Stimulated activated effector memory CD8-positive, alpha-beta T cell treated with anti-CD3 and anti-CD28 coated beads, Interleukin-12 subunit alpha, Interleukin-12 subunit beta, amount 100 ng/mL, for 72 hours (primary cell): ENCODE measurements at regions not wholly inside any gene's neighbourhood (a gene's known extent, or its start where the extent isn't known, plus 50 kb on each side); places are given as distances from the start of the nearest gene placed in this dataset.
A peak's percentile ranks its signal among the peaks of the same experiment; 100 is the strongest.

Experiments
- ATAC-seq: fragments of 150-1000 bp; cut with Tn5 transposase; 2 replicates; pipeline ENCODE4 v1.10.0; 2021
- DNase-seq, 2 donors: peaks; one replicate each; pipeline ENCODE4 v3.0.0; 2021 to 2022; ENCODE audit warnings: low spot score in 2 of 2
- H3K27ac Mint-ChIP-seq: one replicate; pipeline ENCODE4 v1.8.0; 2022; ENCODE audit warnings: mild to moderate bottlenecking, mixed read lengths
- H3K36me3 Mint-ChIP-seq: one replicate; pipeline ENCODE4 v1.8.0; 2022; ENCODE audit warnings: mild to moderate bottlenecking, mixed read lengths
- H3K4me1 Mint-ChIP-seq: one replicate; pipeline ENCODE4 v1.8.0; 2022; ENCODE audit warnings: mixed read lengths
- H3K4me3 Mint-ChIP-seq: one replicate; pipeline ENCODE4 v1.8.0; 2022; ENCODE audit warnings: mild to moderate bottlenecking, mixed read lengths
- H3K9me3 Mint-ChIP-seq: one replicate; pipeline ENCODE4 v1.8.0; 2022; ENCODE audit warnings: mixed read lengths

DNA sequence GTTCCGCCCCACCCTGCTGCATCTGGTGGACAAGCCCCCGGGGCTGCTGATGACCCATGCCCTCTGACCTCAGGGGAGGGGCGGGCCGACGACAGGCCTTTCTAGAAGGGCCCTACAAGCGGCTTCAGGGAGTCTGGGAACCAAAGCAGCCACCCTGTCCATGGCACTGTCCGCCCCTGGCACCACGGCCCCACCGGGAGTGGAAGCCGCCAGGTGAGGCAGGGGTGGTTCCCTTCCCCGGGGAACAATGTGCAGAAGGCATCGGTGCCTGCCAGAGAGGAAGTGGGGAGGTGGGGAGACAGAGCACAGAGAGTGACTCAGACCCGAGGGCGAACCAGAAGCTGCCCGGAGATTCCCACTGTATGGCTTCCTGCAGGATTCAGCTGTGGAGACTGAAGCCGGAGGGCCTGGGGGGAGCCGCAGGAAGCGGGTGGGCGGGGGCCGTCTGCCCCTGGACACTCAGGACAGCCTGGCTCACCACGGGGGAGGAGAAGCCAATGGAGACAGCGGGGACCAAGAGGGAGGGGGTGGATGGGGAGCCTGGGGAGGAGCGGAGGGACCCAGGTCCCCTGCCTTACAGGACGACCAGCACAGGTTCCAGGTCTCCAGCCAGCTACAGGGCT is 134.0 kb downstream of the TPRA1 start:
- DNase-seq (no peak), ATAC-seq (no peak)
- Mint-ChIP-seq H3K4me3 (peak overlapping the region; percentile 9), H3K9me3 (no peaks in the 10 kb centered on the region), H3K36me3 (no peaks in the 10 kb centered on the region), H3K4me1 (peaks cover 13% of the 10 kb centered on the region), H3K27ac (no peak overlapping the region)

DNA sequence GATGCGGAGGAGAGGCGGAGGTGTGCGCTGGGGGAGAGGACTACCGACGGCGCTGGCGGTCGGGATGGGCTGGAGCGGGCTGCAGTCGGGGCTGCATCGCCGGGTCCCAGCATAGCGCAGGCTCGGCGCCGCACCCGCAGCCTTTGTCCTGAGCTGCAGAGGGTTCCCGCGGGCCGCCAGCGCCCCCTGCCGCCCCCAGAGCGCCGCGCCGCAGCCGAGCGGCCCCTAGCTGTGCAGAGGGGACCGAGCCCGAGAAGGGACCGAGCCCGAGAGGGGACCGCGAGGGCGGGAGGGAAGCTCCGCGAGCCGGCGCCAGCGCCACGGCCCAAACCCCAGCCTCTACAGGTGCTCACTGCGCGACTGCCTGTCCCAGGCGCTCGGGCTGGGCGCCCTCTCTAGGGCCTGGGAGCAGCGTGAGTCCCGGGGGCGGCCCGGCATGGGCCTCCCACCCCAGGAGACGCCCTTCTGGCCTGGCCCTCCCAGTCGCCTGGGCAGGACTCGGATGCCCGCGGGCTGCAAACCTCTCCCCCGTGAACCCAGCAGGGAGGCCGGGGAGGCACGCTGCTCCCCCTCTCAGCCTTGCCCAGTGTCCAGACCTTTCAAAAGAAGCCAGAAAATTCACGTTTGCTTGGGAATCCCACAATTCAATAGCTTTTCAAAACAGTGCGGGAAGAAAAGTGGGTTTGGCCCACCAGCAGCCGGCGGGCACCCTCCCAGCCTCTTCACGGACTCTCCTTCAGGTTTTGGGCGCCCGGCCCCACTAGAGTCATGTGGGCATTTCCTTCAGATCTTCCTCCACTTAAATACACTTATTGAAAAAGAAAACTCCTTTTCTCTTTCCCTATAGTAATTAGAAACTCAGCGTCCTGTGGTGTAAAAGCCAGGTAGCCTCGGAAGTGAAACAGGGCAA is 134.7 kb downstream of the TPRA1 start:
- Mint-ChIP-seq H3K4me1 (peaks cover 13% of the 10 kb centered on the region), H3K27ac (no peak overlapping the region), H3K4me3 (peak overlapping the region; percentile 9), H3K36me3 (no peaks in the 10 kb centered on the region), H3K9me3 (no peaks in the 10 kb centered on the region)
- ATAC-seq = peak; percentile 83
- DNase-seq = peak; percentile 53 to 85

DNA sequence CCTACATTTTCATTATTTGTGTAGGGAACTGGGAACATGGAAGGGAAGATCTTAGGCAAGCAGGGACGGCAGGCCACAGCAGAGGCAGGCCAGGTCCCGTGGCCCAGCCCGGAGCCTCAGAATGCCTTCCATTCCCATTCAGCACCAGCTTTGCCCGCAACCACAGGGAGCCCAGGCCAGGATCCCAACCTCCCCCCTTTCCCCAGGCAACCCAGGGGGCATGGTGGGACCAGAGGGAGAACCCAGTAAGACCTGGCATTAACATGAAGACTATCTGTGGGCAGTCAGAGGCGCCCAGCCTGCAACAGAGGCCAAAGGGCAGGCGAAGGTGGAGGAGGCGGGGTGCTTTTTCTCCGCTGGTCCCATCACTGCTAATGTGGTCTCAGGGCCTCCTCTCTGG is 135.6 kb downstream of the TPRA1 start:
- no peak overlapping the region for H3K4me3 Mint-ChIP-seq
- no peak for ATAC-seq
- H3K36me3 Mint-ChIP-seq = no peaks in the 10 kb centered on the region
- no peaks in the 10 kb centered on the region for H3K9me3 Mint-ChIP-seq
- no peak for DNase-seq
- H3K27ac Mint-ChIP-seq = no peak overlapping the region
- peaks cover 13% of the 10 kb centered on the region for H3K4me1 Mint-ChIP-seq

DNA sequence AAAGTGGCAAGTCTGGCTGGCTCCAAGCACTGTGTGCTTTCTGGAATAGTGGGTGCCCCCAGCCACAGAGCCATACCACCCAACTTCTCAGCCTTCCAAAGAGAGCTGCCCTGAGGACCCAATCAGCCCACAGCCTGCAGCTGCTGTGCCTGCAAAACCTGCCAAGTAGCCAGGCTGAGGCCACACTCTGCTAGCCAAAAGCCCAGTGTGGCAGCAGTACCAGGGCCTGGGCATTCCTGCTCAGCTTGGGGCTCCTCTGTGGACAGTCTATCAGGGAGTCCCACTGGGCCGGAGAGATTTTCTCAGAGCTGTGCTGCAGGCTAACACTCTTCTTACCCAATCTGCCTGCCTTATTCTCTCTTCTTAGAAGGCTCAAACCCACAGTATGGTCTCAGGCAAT is 136.5 kb downstream of the TPRA1 start:
- Mint-ChIP-seq H3K36me3 (no peaks in the 10 kb centered on the region), H3K4me1 (peaks cover 13% of the 10 kb centered on the region), H3K27ac (no peak overlapping the region), H3K4me3 (no peak overlapping the region), H3K9me3 (no peaks in the 10 kb centered on the region)
- ATAC-seq = no peak
- DNase-seq = no peak

DNA sequence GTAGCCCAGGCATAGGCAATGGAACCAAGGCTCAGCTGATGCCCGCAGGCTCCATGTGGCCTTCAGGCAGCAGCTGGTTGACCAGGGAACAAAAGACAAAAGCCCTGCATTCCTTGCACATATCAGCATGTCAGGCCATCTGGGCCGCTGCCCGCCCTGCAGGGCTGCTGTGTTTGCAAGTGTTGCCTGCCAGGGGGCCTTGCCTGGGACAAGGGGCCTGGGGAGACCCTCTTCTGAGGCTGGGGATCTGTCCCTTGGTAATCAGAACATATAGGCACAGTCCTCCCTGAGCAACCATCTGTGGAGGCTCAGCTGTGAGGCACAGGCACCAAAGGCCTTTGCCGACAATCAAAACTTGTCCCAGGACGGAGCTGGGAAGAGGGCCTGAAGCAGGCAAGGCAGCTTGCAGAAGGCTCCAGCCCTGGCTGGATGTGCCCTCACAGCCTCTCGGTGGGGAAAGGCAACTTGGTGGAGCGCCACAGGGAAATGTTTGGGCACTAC is 138.2 kb downstream of the TPRA1 start:
- ATAC-seq (no peak), DNase-seq (no peak)
- Mint-ChIP-seq H3K36me3 (no peaks in the 10 kb centered on the region), H3K4me3 (no peak overlapping the region), H3K9me3 (no peaks in the 10 kb centered on the region), H3K27ac (no peak overlapping the region), H3K4me1 (peaks cover 13% of the 10 kb centered on the region)

DNA sequence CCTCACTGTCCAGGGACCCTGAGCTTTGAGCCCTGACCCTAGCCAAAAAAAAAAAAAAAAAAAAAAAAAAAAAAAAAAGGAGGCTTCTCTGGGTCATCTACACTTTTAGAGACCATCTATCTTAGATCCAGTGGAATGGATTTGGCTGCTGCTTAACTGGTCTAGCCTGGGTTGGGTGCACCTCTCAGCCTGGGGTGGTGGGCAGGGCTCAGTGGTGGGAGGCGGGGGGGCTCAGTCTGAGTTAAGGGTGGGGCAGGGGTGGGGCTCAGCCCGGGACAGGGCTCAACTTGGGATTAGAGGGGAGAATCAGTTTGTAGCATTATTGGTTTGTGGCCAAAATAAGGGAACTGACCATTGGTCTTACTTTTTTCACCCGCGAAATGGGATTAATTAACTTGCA is 139.2 kb downstream of the TPRA1 start:
- no peak for DNase-seq
- no peak for ATAC-seq
- Mint-ChIP-seq H3K4me3 (no peak overlapping the region), H3K9me3 (no peaks in the 10 kb centered on the region), H3K27ac (no peak overlapping the region), H3K4me1 (peaks cover 10% of the 10 kb centered on the region), H3K36me3 (no peaks in the 10 kb centered on the region)

DNA sequence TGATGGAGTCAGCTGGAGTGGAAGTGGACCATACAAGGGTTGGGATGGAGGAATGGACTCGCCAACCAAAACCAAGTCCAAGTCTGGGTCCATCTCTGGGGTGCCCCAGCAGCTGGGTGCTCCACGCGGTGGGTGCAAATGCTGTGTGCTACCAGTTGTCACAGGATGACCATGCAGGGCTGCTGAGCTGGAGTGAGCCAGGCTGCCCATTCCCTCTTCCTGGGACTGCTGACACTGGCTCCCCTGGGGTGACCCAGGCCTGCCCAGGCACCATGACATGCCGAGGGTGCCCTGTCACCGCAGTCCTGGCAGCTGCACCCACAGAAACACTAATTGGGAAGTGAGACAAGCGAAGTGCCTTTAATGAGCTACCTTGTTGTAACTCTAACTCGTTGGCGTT is 140.2 kb downstream of the TPRA1 start:
- H3K27ac Mint-ChIP-seq = no peak overlapping the region
- peaks cover 5% of the 10 kb centered on the region for H3K4me1 Mint-ChIP-seq
- ATAC-seq = no peak
- H3K4me3 Mint-ChIP-seq = no peak overlapping the region
- H3K9me3 Mint-ChIP-seq = no peaks in the 10 kb centered on the region
- no peaks in the 10 kb centered on the region for H3K36me3 Mint-ChIP-seq
- no peak for DNase-seq

DNA sequence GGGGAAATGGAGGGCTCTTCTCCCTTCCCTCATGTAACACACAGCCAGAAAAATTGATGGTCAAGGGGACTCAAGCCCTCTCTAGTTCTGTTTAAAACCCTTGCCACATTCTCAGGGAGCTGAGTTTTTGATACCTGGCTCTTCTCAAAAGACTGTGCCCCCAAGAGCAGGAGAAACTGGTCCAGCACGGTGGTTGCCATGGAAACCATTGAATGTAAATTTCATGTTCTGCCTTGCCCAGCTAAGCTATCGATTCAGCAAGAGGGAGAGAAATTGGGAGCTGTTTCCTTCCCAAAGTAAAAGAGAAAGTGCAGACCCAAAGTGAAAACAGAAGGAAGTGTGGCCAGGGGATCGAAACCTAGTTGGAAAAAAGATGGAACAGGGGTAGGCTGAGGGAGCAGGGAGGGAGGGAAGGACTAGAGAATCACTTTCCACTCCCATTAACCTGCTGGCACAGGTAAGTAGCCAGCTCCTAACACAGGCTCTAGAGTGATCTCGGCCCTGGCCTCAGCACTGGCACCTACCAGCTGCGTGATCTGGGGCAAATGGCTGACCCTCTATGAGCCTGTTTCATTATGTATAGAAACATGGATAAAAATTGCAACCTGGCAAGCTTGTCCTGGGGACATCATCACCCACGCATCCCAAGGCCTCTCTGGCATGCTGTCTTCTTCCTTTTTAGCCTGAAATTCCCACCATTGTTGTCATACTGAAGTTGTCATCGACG is 140.9 kb downstream of the TPRA1 start:
- Mint-ChIP-seq H3K4me3 (no peak overlapping the region), H3K36me3 (no peaks in the 10 kb centered on the region), H3K4me1 (no peaks in the 10 kb centered on the region), H3K9me3 (no peaks in the 10 kb centered on the region), H3K27ac (no peak overlapping the region)
- no peak for DNase-seq
- ATAC-seq = no peak

DNA sequence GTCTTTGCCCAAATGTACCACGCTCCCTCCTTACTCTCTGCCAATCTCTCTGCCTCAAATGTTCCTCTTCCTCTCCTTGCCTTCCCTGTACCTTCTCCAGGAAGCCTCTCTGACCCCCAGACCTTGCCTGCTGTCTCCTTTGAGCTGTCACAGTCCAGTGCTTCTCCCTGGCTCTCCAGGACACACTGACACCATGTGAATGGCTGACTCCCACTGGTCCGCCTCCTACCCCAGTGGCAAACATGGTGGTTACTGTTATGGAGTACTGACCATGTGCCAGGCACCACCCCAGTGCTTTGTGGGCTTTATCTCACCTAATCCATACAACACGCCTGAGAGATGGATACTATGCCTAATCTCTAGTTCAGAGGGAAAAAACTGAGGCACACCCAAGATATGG is 141.9 kb downstream of the TPRA1 start:
- H3K4me3 Mint-ChIP-seq = no peak overlapping the region
- DNase-seq (no peak), ATAC-seq (no peak)
- H3K9me3 Mint-ChIP-seq = no peaks in the 10 kb centered on the region
- H3K36me3 Mint-ChIP-seq = no peaks in the 10 kb centered on the region
- H3K4me1 Mint-ChIP-seq = no peaks in the 10 kb centered on the region
- H3K27ac Mint-ChIP-seq = no peak overlapping the region

DNA sequence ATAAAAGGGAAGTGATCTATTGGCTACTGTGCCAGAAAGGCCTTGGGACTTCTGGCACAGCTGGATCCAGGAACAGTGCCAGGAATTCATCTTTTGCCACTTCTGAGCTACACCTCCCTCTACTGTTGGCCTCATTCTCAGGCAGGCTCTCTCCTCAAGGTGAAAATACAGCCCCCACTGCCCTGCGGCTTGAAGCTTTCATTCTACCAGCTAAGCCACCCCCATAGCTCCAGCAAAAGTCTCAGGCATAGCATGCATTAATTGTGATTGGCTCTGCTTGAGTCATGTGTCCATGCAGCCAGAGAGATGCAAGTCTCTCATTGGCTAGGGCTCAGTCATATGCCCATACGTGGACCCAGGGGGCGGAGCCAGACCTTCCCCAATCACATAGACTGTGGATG is 142.4 kb downstream of the TPRA1 start:
- no peak for DNase-seq

DNA sequence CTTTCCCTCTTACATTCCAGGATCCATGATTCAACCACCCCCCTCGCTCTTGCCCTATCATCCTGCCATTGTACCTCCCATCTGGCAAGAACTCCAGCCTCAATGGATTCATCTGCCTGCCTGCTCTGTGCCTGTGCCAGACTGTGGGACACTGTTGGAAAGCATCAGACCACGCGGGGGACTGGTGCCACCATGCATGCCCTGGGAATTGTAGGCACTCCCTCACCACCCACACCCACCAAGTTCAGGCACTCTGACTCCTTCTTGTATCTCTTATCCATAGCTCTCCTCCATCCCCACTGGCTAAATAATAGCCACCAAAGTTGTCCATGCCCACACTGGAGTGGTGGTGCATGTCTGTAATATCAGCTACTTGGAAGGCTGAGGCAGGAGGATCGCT is 143.8 kb downstream of the TPRA1 start:
- DNase-seq (no peak), ATAC-seq (no peak)
- Mint-ChIP-seq H3K27ac (no peak overlapping the region), H3K4me1 (no peaks in the 10 kb centered on the region), H3K36me3 (no peaks in the 10 kb centered on the region), H3K4me3 (no peak overlapping the region), H3K9me3 (no peaks in the 10 kb centered on the region)

More for the DNA sequence above, 142.4 kb downstream of the TPRA1 start:
- Mint-ChIP-seq H3K9me3 (no peaks in the 10 kb centered on the region), H3K4me3 (no peak overlapping the region), H3K27ac (no peak overlapping the region), H3K4me1 (no peaks in the 10 kb centered on the region), H3K36me3 (no peaks in the 10 kb centered on the region)
- no peak for ATAC-seq

DNA sequence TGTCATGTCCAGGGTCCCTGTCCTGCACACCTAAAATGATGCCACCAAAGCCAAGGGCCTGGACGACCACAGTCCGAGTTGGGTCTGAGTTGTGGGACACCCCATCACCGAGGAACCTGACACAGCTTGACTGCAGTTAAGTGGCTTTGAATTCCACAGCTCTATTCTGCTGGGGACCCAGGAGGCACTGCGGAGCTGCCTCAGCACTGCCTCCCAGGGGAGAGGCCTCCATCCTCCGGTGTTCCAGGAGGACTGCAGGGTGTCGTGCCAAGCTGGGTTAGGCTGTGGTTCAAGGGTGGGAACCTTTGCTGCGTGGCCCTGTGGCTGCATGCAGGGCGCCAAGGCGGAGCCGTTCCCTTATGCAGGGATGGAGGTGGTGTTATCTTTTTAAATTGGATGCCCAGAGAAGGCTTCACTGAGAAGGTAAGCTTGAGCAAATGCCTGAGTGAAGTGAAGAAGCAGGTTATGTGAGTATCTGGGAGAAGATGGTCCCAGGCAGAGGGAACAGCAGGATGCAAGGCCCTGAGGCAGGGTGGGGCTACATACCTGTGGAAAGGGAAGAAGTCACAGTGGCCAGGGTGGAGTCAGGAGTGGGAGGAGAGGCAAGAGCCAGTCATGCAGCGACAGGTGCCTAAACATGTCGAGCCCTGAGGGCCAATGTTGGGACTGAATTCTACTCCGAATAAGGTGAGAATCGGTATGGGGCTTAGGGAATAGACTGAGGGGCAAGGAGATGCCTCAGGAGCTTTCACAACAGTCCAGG is 144.8 kb downstream of the TPRA1 start:
- Mint-ChIP-seq H3K4me1 (no peaks in the 10 kb centered on the region), H3K4me3 (no peak overlapping the region), H3K36me3 (no peaks in the 10 kb centered on the region), H3K9me3 (no peaks in the 10 kb centered on the region), H3K27ac (no peak overlapping the region)
- ATAC-seq (no peak), DNase-seq (no peak)

DNA sequence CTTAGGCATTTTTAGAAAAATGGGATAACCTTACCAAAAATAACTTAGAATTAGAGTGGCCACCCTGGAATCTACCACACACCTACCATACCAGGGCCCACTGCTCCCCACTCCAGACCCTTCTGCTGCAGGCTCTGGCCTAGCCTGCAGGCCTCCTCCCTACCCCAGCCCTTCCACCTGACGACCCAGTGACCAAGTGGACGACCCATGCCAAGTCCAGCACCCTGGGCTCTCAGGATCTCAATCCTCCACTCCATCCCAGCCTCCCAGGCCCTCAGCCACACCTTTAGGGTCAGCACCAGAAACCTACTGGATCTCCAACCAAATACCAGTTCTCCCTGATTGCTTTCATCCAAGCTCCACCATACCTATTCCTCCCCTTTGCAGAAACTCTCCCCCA is 145.8 kb downstream of the TPRA1 start:
- Mint-ChIP-seq H3K27ac (no peak overlapping the region), H3K4me3 (no peak overlapping the region), H3K36me3 (no peaks in the 10 kb centered on the region), H3K4me1 (no peaks in the 10 kb centered on the region), H3K9me3 (no peaks in the 10 kb centered on the region)
- DNase-seq = no peak
- no peak for ATAC-seq

DNA sequence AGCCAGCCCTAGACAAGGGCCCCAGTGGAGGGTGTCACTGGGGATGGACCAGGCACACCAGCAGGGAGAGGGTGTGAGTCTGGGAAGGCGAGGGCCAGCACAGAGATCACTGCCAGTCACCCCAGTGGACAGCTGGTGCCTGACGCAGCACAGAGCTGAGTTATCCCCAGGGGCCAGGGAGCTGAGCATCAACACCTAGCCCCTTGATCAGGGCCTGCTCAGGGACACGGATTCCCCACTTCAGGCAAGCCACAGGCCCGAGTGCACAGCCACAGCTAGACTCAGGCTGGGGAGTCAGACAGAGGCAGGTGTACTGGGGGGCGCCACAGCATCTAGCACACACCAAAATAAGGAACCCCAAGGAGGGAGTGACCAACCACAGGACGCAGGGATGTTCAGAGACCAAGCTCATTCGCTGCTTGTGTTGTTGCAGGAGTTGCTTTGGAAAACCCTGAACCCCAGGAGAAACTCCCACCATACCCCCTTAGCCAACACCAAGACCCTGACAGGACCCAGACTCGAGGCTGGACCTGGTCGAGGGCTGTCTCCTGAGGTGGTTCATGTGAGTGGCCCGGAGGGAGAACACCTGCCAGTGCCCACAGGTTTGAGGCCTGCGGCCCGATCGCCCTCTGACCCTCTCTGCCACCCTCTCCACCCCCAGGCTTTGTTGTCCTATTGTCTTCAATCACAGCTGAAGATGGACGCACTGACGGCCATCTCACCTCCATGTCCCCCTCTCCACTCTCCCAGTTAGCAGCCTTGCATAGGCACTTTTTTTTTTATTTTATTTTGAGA is 146.8 kb downstream of the TPRA1 start:
- ATAC-seq (no peak), DNase-seq (no peak)
- H3K4me3 Mint-ChIP-seq = no peak overlapping the region
- H3K36me3 Mint-ChIP-seq = no peaks in the 10 kb centered on the region
- no peak overlapping the region for H3K27ac Mint-ChIP-seq
- no peaks in the 10 kb centered on the region for H3K9me3 Mint-ChIP-seq
- no peaks in the 10 kb centered on the region for H3K4me1 Mint-ChIP-seq
